ENCODE measurements at regions not wholly inside any gene's neighbourhood (a gene's known extent, or its start where the extent isn't known, plus 50 kb on each side); places are given as distances from the start of the nearest gene placed in this dataset.
"Not testable (repeated sequence)": the region's sequence is repeated elsewhere in the genome, so short reads cannot be mapped to it uniquely, and the experiment has no call there.

- Mint-ChIP-seq H3K9me3 (ENCODE audit: low read depth) (peaks cover 7% of the 10 kb centered on the region), H3K27ac (no peak overlapping the region), H3K36me3 (ENCODE audit: insufficient read depth) (no peaks in the 10 kb centered on the region), H3K4me3 (ENCODE audit: low read depth) (no peak overlapping the region), H3K27me3 (no peaks in the 10 kb centered on the region), H3K4me1 (ENCODE audit: low read depth) (no peaks in the 10 kb centered on the region)
- TF ChIP-seq CTCF (IDR thresholded peaks at IDR 0.05; ENCODE audit: unreplicated experiment) = no peak
- DNase-seq (ENCODE audit: low spot score, unreplicated experiment) = no peak
Measured at GRCh38 chr1:233834609-233835008, 69.9 kb upstream of the SLC35F3 start.

GRCh38 chr1:233838207-233838606 is 66.3 kb upstream of the SLC35F3 start:
- not testable (repeated sequence) for H3K36me3 Mint-ChIP-seq (ENCODE audit: insufficient read depth); H3K27me3 Mint-ChIP-seq; H3K4me1 Mint-ChIP-seq (ENCODE audit: low read depth); H3K9me3 Mint-ChIP-seq (ENCODE audit: low read depth); DNase-seq (ENCODE audit: low spot score, unreplicated experiment); H3K27ac Mint-ChIP-seq; H3K4me3 Mint-ChIP-seq (ENCODE audit: low read depth)

- H3K27me3 Mint-ChIP-seq = peaks cover 4% of the 10 kb centered on the region
- peaks cover 7% of the 10 kb centered on the region for H3K9me3 Mint-ChIP-seq (ENCODE audit: low read depth)
- no peak for TF ChIP-seq CTCF (IDR thresholded peaks at IDR 0.05; ENCODE audit: unreplicated experiment)
- H3K4me1 Mint-ChIP-seq (ENCODE audit: low read depth) = no peaks in the 10 kb centered on the region
- H3K27ac Mint-ChIP-seq = no peak overlapping the region
- H3K36me3 Mint-ChIP-seq (ENCODE audit: insufficient read depth) = no peaks in the 10 kb centered on the region
- DNase-seq (ENCODE audit: low spot score, unreplicated experiment) = no peak
- no peak overlapping the region for H3K4me3 Mint-ChIP-seq (ENCODE audit: low read depth)
Measured at GRCh38 chr1:233843525-233844204, 60.8 kb upstream of the SLC35F3 start.

- Mint-ChIP-seq H3K36me3 (ENCODE audit: insufficient read depth) (no peaks in the 10 kb centered on the region), H3K9me3 (ENCODE audit: low read depth) (peaks cover 12% of the 10 kb centered on the region), H3K27ac (no peak overlapping the region), H3K4me3 (ENCODE audit: low read depth) (no peak overlapping the region), H3K27me3 (peaks cover 4% of the 10 kb centered on the region), H3K4me1 (ENCODE audit: low read depth) (no peaks in the 10 kb centered on the region)
- no peak for DNase-seq (ENCODE audit: low spot score, unreplicated experiment)
- no peak for TF ChIP-seq CTCF (IDR thresholded peaks at IDR 0.05; ENCODE audit: unreplicated experiment)
Measured at GRCh38 chr1:233844275-233844674, 60.2 kb upstream of the SLC35F3 start.

GRCh38 chr1:233844692-233845091 is 59.8 kb upstream of the SLC35F3 start:
- no peak for TF ChIP-seq CTCF (IDR thresholded peaks at IDR 0.05; ENCODE audit: unreplicated experiment)
- no peak for DNase-seq (ENCODE audit: low spot score, unreplicated experiment)
- H3K36me3 Mint-ChIP-seq (ENCODE audit: insufficient read depth) = no peaks in the 10 kb centered on the region
- H3K4me3 Mint-ChIP-seq (ENCODE audit: low read depth) = no peak overlapping the region
- H3K9me3 Mint-ChIP-seq (ENCODE audit: low read depth) = peaks cover 11% of the 10 kb centered on the region
- peaks cover 4% of the 10 kb centered on the region for H3K27me3 Mint-ChIP-seq
- no peak overlapping the region for H3K27ac Mint-ChIP-seq
- no peaks in the 10 kb centered on the region for H3K4me1 Mint-ChIP-seq (ENCODE audit: low read depth)

Data from progenitor cell of endocrine pancreas (in vitro differentiated cells).